Astrocyte of the spinal cord (primary cell): ENCODE measurements at regions not wholly inside any gene's neighbourhood (a gene's known extent, or its start where the extent isn't known, plus 50 kb on each side); places are given as distances from the start of the nearest gene placed in this dataset.

Experiments
- DNase-seq: peaks from one replicate; pipeline ENCODE4 v3.0.0; 2011; ENCODE audit warnings: low read depth, low spot score
- H3K4me3 ChIP-seq: 2 replicates; pipeline ENCODE4 v1.5.1; 2011; ENCODE audit warnings: low read depth, mild to moderate bottlenecking, low read length, moderate library complexity
- CTCF ChIP-seq: IDR thresholded peaks from 2 replicates; pipeline ENCODE4 v1.5.1; 2012; ENCODE audit warnings: low read depth, mild to moderate bottlenecking, low read length, inconsistent platforms
- in situ Hi-C: cut with HindIII; loops from 2 replicates; pipeline ENCODE4 v1.10.0; 2017; ENCODE audit warnings: low sequenced_read_pairs

- in situ Hi-C loops, result no loop called here
- peak; percentile 66 for DNase-seq
- H3K4me3 ChIP-seq, result no peak overlapping the region
- no peak for TF ChIP-seq CTCF
Measured at GRCh38 chr2:143939626-143940330, 580.1 kb downstream of the ZEB2 start.

GRCh38 chr2:143937723-143938350 lies 582.1 kb downstream of the ZEB2 start:
- peak overlapping the region; percentile 47 for H3K4me3 ChIP-seq
- in situ Hi-C loops, result no loop called here
- no peak for TF ChIP-seq CTCF
- no peak for DNase-seq

GRCh38 chr2:143936848-143937722 lies 582.8 kb downstream of the ZEB2 start:
- TF ChIP-seq CTCF, result no peak
- peak overlapping the region; percentile 47 for H3K4me3 ChIP-seq
- DNase-seq, result no peak
- in situ Hi-C loops, result no loop called here

- in situ Hi-C loops, result no loop called here
- DNase-seq, result no peak
- no peak for TF ChIP-seq CTCF
- peak overlapping the region; percentile 47 for H3K4me3 ChIP-seq
Measured at GRCh38 chr2:143936538-143936847, 583.4 kb downstream of the ZEB2 start.

- DNase-seq, result no peak
- in situ Hi-C loops, result no loop called here
Measured at GRCh38 chr2:143935482-143935752, 584.5 kb downstream of the ZEB2 start.

More at GRCh38 chr2:143935482-143935752, 584.5 kb downstream of the ZEB2 start:
- no peak for TF ChIP-seq CTCF
- no peak overlapping the region for H3K4me3 ChIP-seq
